ENCODE measurements at regions not wholly inside any gene's neighbourhood (a gene's known extent, or its start where the extent isn't known, plus 50 kb on each side); places are given as distances from the start of the nearest gene placed in this dataset.

DNA sequence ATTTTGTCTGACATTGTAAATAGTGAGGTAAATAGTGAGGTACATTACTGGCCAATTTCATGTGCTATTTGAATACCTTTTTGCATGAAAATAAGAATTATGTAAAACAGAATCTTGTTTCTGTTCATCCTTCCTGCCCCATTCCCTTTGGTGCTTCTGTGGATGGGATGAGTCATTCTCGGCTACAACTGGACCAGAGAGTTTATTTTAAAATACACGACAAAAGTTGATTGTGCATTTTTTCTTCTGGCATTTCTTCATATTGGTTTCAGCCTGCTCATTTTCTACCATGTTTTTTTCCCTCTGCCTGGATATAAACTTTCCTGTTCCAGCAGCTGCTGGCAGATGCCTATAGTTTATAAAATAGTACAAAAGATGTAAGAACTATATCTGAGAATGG lies 107.5 kb downstream of the CYSLTR2 start:
- no peak for DNase-seq (ENCODE audit: low spot score)

- peak; percentile 92 for DNase-seq (ENCODE audit: low spot score)
These were observed 115.5 kb downstream of the CYSLTR2 start for GRCh38 chr13:48769107-48769704.

- no peak for DNase-seq (ENCODE audit: low spot score)
These were observed 116.6 kb downstream of the CYSLTR2 start for GRCh38 chr13:48770372-48770771.

- DNase-seq (ENCODE audit: low spot score): no peak
These were observed 119.2 kb downstream of the CYSLTR2 start for GRCh38 chr13:48772908-48773307.

DNA sequence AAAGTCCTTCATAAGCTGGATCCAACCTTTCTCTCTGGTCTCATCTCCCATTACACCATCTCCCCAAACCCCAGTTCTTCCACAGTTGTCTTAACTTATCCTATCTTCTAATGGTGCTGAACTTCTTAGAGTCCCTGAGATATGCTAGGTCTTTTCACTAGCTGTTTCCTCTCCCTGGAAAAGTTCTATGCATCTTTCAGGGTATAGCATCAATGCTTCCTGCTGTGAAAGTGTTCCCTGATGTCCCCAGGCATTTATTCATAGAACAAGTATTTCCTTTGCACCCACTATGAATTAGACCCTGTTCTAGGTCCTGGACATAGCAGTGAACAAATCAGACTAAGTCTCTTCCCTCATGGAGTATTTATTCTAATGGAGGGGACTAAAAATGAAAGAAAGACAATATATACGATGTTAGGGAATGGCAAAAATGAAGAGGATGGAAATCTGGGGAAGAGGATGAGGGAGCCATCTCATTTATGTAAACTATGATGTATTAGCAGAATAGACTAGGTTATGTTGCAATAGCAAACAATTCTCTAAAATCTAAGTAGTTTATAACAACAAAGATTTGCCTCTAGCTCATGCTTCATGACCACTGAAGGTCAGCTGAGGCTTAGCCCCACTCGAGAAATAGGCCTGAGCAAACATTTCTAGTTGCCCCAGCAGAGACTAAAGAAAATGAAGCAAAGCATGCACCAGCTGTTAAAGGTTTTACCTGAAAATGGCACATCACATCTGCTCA lies 120.0 kb downstream of the CYSLTR2 start:
- no peak for DNase-seq (ENCODE audit: low spot score)

GRCh38 chr13:48775285-48775684 lies 121.6 kb downstream of the CYSLTR2 start:
- DNase-seq (ENCODE audit: low spot score): no peak

- no peak for DNase-seq (ENCODE audit: low spot score)
These were observed 122.1 kb downstream of the CYSLTR2 start for GRCh38 chr13:48775804-48776203.

- DNase-seq (ENCODE audit: low spot score): no peak
These were observed 122.7 kb downstream of the CYSLTR2 start for GRCh38 chr13:48776401-48776800.

DNA sequence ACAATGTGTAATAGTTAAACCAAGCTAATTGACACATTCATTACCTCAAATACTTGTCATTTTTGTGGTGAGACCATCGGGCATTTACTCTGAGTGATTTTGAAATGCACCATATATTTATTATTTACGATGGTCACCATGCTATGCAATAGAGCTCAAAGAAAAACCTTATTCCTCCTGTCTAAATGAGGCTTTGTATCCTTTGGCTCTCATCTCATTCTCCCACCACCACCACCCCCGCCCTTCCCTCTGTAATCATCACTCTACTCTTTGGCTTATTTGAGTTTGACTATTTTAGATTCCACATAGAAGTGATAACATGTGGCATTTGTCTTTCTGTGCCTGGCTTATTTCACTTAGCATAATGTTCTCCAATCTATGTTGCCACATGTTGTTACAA lies 124.9 kb downstream of the CYSLTR2 start:
- DNase-seq (ENCODE audit: low spot score): no peak

- DNase-seq (ENCODE audit: low spot score): no peak
These were observed 127.1 kb downstream of the CYSLTR2 start for GRCh38 chr13:48780713-48781341.

GRCh38 chr13:48782429-48782840 lies 128.7 kb downstream of the CYSLTR2 start:
- no peak for DNase-seq (ENCODE audit: low spot score)

GRCh38 chr13:48783181-48783630 lies 129.5 kb downstream of the CYSLTR2 start:
- no peak for DNase-seq (ENCODE audit: low spot score)

DNA sequence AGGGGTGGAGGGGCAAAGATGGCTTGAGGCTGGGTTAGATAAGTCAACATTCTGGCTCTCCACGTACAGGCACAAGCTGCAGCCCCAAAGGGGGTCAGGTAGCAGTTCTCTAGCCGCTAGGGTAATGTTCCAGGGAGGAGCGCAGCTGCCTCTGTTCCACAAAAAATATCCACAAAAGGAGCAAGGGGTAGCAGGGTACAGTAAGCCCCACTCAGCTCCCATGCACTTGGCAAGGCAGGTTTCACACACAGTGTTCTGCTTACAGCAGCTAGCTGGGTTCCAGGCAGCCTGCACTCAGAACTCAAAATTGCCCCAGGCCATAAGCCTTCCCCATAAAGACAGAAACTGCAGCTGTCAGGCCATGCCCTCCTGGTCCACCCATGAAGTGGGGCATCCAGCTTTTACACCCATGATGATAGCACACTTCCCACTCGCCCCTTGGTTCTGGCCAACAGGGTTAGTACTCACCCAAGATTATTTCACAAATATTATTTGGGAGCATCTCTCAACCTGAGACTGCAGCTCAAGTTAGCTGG lies 130.0 kb downstream of the CYSLTR2 start:
- no peak for DNase-seq (ENCODE audit: low spot score)

- DNase-seq (ENCODE audit: low spot score): no peak
These were observed 131.3 kb downstream of the CYSLTR2 start for GRCh38 chr13:48784916-48785548.

- no peak for DNase-seq (ENCODE audit: low spot score)
These were observed 136.5 kb downstream of the CYSLTR2 start for GRCh38 chr13:48790199-48790598.

- no peak for DNase-seq (ENCODE audit: low spot score)
These were observed 137.2 kb downstream of the CYSLTR2 start for GRCh38 chr13:48790966-48791365.

DNA sequence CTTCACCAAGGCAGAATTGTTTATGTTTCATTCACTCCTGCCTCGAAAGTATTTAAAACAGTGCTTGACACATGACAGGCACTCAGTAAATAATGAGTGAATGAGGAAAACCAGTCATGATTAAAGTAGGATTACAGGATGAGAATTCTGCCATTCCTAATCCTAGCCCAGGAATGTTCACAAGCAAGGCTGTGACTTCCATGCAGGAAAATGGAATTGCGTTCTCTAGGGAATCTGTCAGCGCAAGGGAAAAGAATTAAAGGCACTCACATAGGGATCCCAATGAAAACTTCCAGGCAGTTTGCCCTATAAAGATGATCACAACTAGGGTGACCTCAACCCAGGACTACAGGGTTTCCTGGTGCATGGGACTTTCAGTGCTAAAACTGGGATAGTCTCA lies 143.4 kb downstream of the CYSLTR2 start:
- DNase-seq (ENCODE audit: low spot score): no peak

- no peak for DNase-seq (ENCODE audit: low spot score)
These were observed 144.0 kb downstream of the CYSLTR2 start for GRCh38 chr13:48797761-48798160.

DNA sequence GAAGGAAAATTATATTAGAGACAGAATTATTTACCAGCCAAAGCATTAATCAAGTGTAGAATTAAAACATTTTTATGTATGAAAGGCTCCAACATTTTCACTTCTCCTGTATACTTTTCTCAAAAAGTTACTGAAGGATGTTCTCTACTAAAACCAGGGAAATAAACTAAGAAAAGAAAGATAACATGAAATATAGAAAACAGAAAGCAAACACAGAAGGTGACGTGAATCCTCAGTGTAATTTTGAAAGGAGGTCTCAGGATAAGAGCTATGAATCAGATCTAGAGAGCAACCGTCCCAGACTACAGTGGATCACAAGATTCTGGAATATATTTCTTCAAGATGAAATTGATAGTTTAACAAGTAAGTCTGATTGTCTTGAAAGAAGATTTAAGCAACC lies 144.5 kb downstream of the CYSLTR2 start:
- no peak for DNase-seq (ENCODE audit: low spot score)

GRCh38 chr13:48801255-48801654 lies 147.5 kb downstream of the CYSLTR2 start:
- DNase-seq (ENCODE audit: low spot score): no peak

- peak; percentile 31 for DNase-seq (ENCODE audit: low spot score)
These were observed 151.3 kb downstream of the CYSLTR2 start for GRCh38 chr13:48804821-48805601.

DNA sequence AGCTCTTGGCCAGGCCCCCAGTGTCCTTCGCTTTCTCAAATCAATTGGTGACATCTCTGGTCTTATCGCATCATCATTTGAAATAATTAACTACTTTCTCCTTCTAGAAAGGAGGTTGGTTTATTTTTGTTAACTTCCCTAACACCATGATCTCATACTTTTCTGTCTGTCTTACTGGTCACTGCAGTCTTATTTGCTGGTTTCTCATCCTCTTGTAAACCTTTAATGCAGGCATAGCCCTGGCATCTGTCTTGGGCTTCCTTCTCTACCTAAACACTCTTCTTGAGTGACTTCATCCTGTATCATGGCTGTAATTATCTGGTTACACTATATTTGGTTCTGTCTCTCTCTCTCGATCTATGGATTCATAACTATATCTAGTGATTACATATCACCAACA lies 152.8 kb downstream of the CYSLTR2 start:
- DNase-seq (ENCODE audit: low spot score): no peak
